GM12892 (cell line): ENCODE measurements at regions not wholly inside any gene's neighbourhood (a gene's known extent, or its start where the extent isn't known, plus 50 kb on each side); places are given as distances from the start of the nearest gene placed in this dataset.

ENCODE experiments used
- POLR2A ChIP-seq: IDR thresholded peaks from 2 replicates; pipeline ENCODE4 v1.6.1; 2011; ENCODE audit warnings: low read depth, low read length, control low read depth
- POLR2AphosphoS5 ChIP-seq: IDR thresholded peaks from 2 replicates; pipeline ENCODE4 v1.6.1; 2011; ENCODE audit warnings: low read depth, low read length, control low read depth

- TF ChIP-seq POLR2A (no peak), POLR2AphosphoS5 (no peak)
Observed at GRCh38 chr11:71153005-71153390, 99.4 kb downstream of the SHANK2 start.
